Activated CD4-positive, CD25-positive, alpha-beta regulatory T cell (primary cell): ENCODE measurements at regions not wholly inside any gene's neighbourhood (a gene's known extent, or its start where the extent isn't known, plus 50 kb on each side); places are given as distances from the start of the nearest gene placed in this dataset.

ENCODE experiments used
- DNase-seq, 4 experiments: peaks; one replicate each; lab custom pipeline; 2025; lab: John Stamatoyannopoulos, UW

- no peak for DNase-seq
Measured at GRCh38 chr3:73954506-73954905, 329.8 kb upstream of the PDZRN3 start.

- DNase-seq: no peak
Measured at GRCh38 chr3:73952781-73953180, 328.0 kb upstream of the PDZRN3 start.

GRCh38 chr3:73950865-73951558 is 326.3 kb upstream of the PDZRN3 start:
- no peak for DNase-seq

GRCh38 chr3:73945541-73945940 is 320.8 kb upstream of the PDZRN3 start:
- no peak for DNase-seq

- DNase-seq: no peak
Measured at GRCh38 chr3:73939985-73940384, 315.2 kb upstream of the PDZRN3 start.

- DNase-seq: no peak
Measured at GRCh38 chr3:73933585-73933984, 308.8 kb upstream of the PDZRN3 start.

GRCh38 chr3:73927203-73927570 is 302.4 kb upstream of the PDZRN3 start:
- no peak for DNase-seq

- no peak for DNase-seq
Measured at GRCh38 chr3:73926360-73927202, 301.8 kb upstream of the PDZRN3 start.

- no peak for DNase-seq
Measured at GRCh38 chr3:73925011-73925410, 300.3 kb upstream of the PDZRN3 start.

GRCh38 chr3:73924048-73924447 is 299.3 kb upstream of the PDZRN3 start:
- no peak for DNase-seq

GRCh38 chr3:73917643-73918042 is 292.9 kb upstream of the PDZRN3 start:
- DNase-seq: no peak

- DNase-seq: no peak
Measured at GRCh38 chr3:73915886-73916285, 291.1 kb upstream of the PDZRN3 start.

- DNase-seq: no peak
Measured at GRCh38 chr3:73908218-73908617, 283.5 kb upstream of the PDZRN3 start.

GRCh38 chr3:73901686-73902085 is 276.9 kb upstream of the PDZRN3 start:
- no peak for DNase-seq

GRCh38 chr3:73894474-73895213 is 269.9 kb upstream of the PDZRN3 start:
- no peak for DNase-seq

GRCh38 chr3:73893089-73893488 is 268.3 kb upstream of the PDZRN3 start:
- no peak for DNase-seq

GRCh38 chr3:73885862-73886261 is 261.1 kb upstream of the PDZRN3 start:
- DNase-seq: no peak

- no peak for DNase-seq
Measured at GRCh38 chr3:73884361-73884760, 259.6 kb upstream of the PDZRN3 start.

GRCh38 chr3:73883497-73883896 is 258.8 kb upstream of the PDZRN3 start:
- no peak for DNase-seq

GRCh38 chr3:73874606-73875369 is 250.0 kb upstream of the PDZRN3 start:
- DNase-seq: no peak

GRCh38 chr3:73874161-73874560 is 249.4 kb upstream of the PDZRN3 start:
- no peak for DNase-seq

- DNase-seq: no peak
Measured at GRCh38 chr3:73868688-73869315, 244.1 kb upstream of the PDZRN3 start.
